Amniotic epithelial cell (primary cell): ENCODE measurements at regions not wholly inside any gene's neighbourhood (a gene's known extent, or its start where the extent isn't known, plus 50 kb on each side); places are given as distances from the start of the nearest gene placed in this dataset.
A peak's percentile ranks its signal among the peaks of the same experiment; 100 is the strongest.

Source experiments
- DNase-seq: peaks from one replicate; pipeline ENCODE4 v3.0.0-alpha.2; 2010; ENCODE audit warnings: low read depth

- no peak for DNase-seq
Observed at GRCh38 chr5:143870362-143870761, 58.4 kb downstream of the HMHB1 start.

GRCh38 chr5:143870871-143871632, 59.1 kb downstream of the HMHB1 start:
- DNase-seq, result peak; percentile 32

GRCh38 chr5:143871672-143872071, 59.7 kb downstream of the HMHB1 start:
- no peak for DNase-seq

GRCh38 chr5:143874312-143874711, 62.4 kb downstream of the HMHB1 start:
- peak; percentile 59 for DNase-seq

GRCh38 chr5:143877196-143877595, 65.2 kb downstream of the HMHB1 start:
- DNase-seq, result no peak

- DNase-seq, result no peak
Observed at GRCh38 chr5:143878430-143878829, 66.5 kb downstream of the HMHB1 start.

GRCh38 chr5:143879646-143880045, 67.7 kb downstream of the HMHB1 start:
- DNase-seq, result no peak

- DNase-seq, result peak; percentile 29
Observed at GRCh38 chr5:143880178-143880577, 68.2 kb downstream of the HMHB1 start.

- DNase-seq, result no peak
Observed at GRCh38 chr5:143882520-143882919, 70.6 kb downstream of the HMHB1 start.

GRCh38 chr5:143886096-143886495, 74.1 kb downstream of the HMHB1 start:
- no peak for DNase-seq

GRCh38 chr5:143886651-143887638, 75.0 kb downstream of the HMHB1 start:
- DNase-seq, result peak; percentile 26

- DNase-seq, result peak; percentile 82
Observed at GRCh38 chr5:143887903-143888665, 76.1 kb downstream of the HMHB1 start.

GRCh38 chr5:143888912-143889311, 77.0 kb downstream of the HMHB1 start:
- no peak for DNase-seq

- DNase-seq, result peak; percentile 94
Observed at GRCh38 chr5:143889986-143890385, 78.0 kb downstream of the HMHB1 start.

GRCh38 chr5:143890487-143890886, 78.5 kb downstream of the HMHB1 start:
- no peak for DNase-seq

GRCh38 chr5:143892271-143892670, 80.3 kb downstream of the HMHB1 start:
- DNase-seq, result no peak

- no peak for DNase-seq
Observed at GRCh38 chr5:143892908-143893307, 80.9 kb downstream of the HMHB1 start.

GRCh38 chr5:143893638-143894037, 81.7 kb downstream of the HMHB1 start:
- DNase-seq, result no peak

GRCh38 chr5:143896516-143896915, 84.6 kb downstream of the HMHB1 start:
- DNase-seq, result no peak

- DNase-seq, result peak; percentile 67
Observed at GRCh38 chr5:143896966-143897365, 85.0 kb downstream of the HMHB1 start.

GRCh38 chr5:143898381-143898780, 86.4 kb downstream of the HMHB1 start:
- no peak for DNase-seq

- DNase-seq, result peak; percentile 42
Observed at GRCh38 chr5:143898916-143899591, 87.1 kb downstream of the HMHB1 start.
